Neural cell (in vitro differentiated cells): ENCODE measurements at regions not wholly inside any gene's neighbourhood (a gene's known extent, or its start where the extent isn't known, plus 50 kb on each side); places are given as distances from the start of the nearest gene placed in this dataset.

Experiments used
- CTCF ChIP-seq: fragments of 450-650 bp; IDR thresholded peaks from 2 replicates; pipeline ENCODE4 v1.5.1; 2014; ENCODE audit warnings: antibody characterized with exemption, mild to moderate bottlenecking, moderate library complexity; ENCODE audit not compliant: poor library complexity, severe bottlenecking
- EP300 ChIP-seq: fragments of 450-650 bp; conservative IDR thresholded peaks from 2 replicates; pipeline ENCODE4 v1.6.1; 2014; ENCODE audit warnings: antibody characterized with exemption, mild to moderate bottlenecking, moderate library complexity; ENCODE audit not compliant: poor library complexity, severe bottlenecking
- EZH2 ChIP-seq: fragments of 200-600, 300-800 bp; shearing (Covaris generic), sonication (generic); IDR thresholded peaks from 2 replicates; pipeline ENCODE4 v1.6.1; 2014; ENCODE audit warnings: antibody characterized with exemption, low read length, borderline replicate concordance, mild to moderate bottlenecking; ENCODE audit not compliant: insufficient read depth, poor library complexity, severe bottlenecking
- MXI1 ChIP-seq: fragments of 450-650 bp; conservative IDR thresholded peaks from 2 replicates; pipeline ENCODE4 v1.6.1; 2014; ENCODE audit warnings: antibody characterized with exemption, mild to moderate bottlenecking; ENCODE audit not compliant: poor library complexity, severe bottlenecking
- REST ChIP-seq: IDR thresholded peaks from 2 replicates; pipeline ENCODE4 v1.6.1; 2012; ENCODE audit warnings: borderline replicate concordance
- TAF1 ChIP-seq: IDR thresholded peaks from 2 replicates; pipeline ENCODE4 v1.6.1; 2012; ENCODE audit warnings: low read depth

- TF ChIP-seq EP300 (no peak), CTCF (no peak), TAF1 (no peak), MXI1 (no peak), EZH2 (no peak), REST (no peak)
Observed at GRCh38 chr16:17612336-17612735, 141.6 kb upstream of the XYLT1 start.
